ENCODE measurements at regions not wholly inside any gene's neighbourhood (a gene's known extent, or its start where the extent isn't known, plus 50 kb on each side); places are given as distances from the start of the nearest gene placed in this dataset.

GRCh38 chr3:83250613-83251012 lies 1489.2 kb upstream of the GBE1 start:
- ChIA-PET POLR2A (no interaction called here), CTCF (ENCODE audit: low intra/inter-chr PET ratio) (no interaction called here)
- no peaks in the 10 kb centered on the region for H3K79me2 ChIP-seq (ENCODE audit: control insufficient read depth, insufficient read depth, low read length)
- intact Hi-C loops (cut with micrococcal nuclease): no loop called here
- no peaks in the 10 kb centered on the region for H3K27me3 ChIP-seq (ENCODE audit: control insufficient read depth in 2 of 2, insufficient read depth in 2 of 2, low read length in 2 of 2)
- H3K9ac ChIP-seq (ENCODE audit: insufficient read depth in 1 of 2, low read depth in 2 of 2, low read length in 2 of 2): no peak overlapping the region
- no TSS peak for BruUV-seq (replicated peaks)
- no peak overlapping the region for H3K27ac ChIP-seq (ENCODE audit: extremely low read depth, low read depth, low read length)
- H3K4me3 ChIP-seq: no peak overlapping the region
- no peaks in the 10 kb centered on the region for H4K20me1 ChIP-seq (replicated peaks; ENCODE audit: control insufficient read depth, insufficient read depth, low read length)
- FAIRE-seq: no peak
- no peaks in the 10 kb centered on the region for H3K4me1 ChIP-seq (replicated peaks in 1 of 2; ENCODE audit: control insufficient read depth in 2 of 2, insufficient read depth in 2 of 2, low read length in 2 of 2)
- WGBS (ENCODE audit: insufficient coverage, low coverage, missing lambda C conversion rate): 0% methylated on average over 1 of the region's 1 CpG
- DNase-seq (ENCODE audit: extremely low read depth in 1 of 4, low spot score in 3 of 4): no peak
- in situ Hi-C loops (cut with MboI): no loop called here
- no peak overlapping the region for H3K4me2 ChIP-seq (ENCODE audit: insufficient read depth, low read length)
- H3K9me3 ChIP-seq (replicated peaks; ENCODE audit: control insufficient read depth, insufficient read depth, low read depth, low read length): no peaks in the 10 kb centered on the region
- H3K36me3 ChIP-seq (ENCODE audit: control insufficient read depth, insufficient read depth, low read length): no peaks in the 10 kb centered on the region
- no peak for TF ChIP-seq GATA2 (CRISPR knock-in tag; IDR thresholded peaks at IDR 0.05)
- TF ChIP-seq RBM17 (IDR thresholded peaks at IDR 0.05; ENCODE audit: borderline replicate concordance, low read depth, low read length): no peak
- no peak for TF ChIP-seq XRCC5 (IDR thresholded peaks at IDR 0.05; ENCODE audit: low read depth, low read length)
- TF ChIP-seq NCOA1 (IDR thresholded peaks at IDR 0.05; ENCODE audit: low read depth): no peak
- no peak for TF ChIP-seq SIRT6 (IDR thresholded peaks at IDR 0.05; ENCODE audit: low read depth, low read length)
- no peak for TF ChIP-seq ZBTB43 (CRISPR knock-in tag; IDR thresholded peaks at IDR 0.05)
- TF ChIP-seq ZSCAN29 (IDR thresholded peaks at IDR 0.05): no peak
- no peak for TF ChIP-seq SIX5 (IDR thresholded peaks at IDR 0.05; ENCODE audit: borderline replicate concordance in 1 of 2, insufficient read depth in 1 of 2, low read depth in 1 of 2, low read length in 2 of 2)
- TF ChIP-seq MAFF (IDR thresholded peaks at IDR 0.05; ENCODE audit: low read length): no peak
- H2AFZ ChIP-seq (ENCODE audit: low read depth, low read length): no peak overlapping the region
- no peak for ATAC-seq
- H3K9me1 ChIP-seq (ENCODE audit: control insufficient read depth, insufficient read depth, low read length): no peaks in the 10 kb centered on the region
